Transverse colon (tissue), 4 donors: ENCODE measurements at regions not wholly inside any gene's neighbourhood (a gene's known extent, or its start where the extent isn't known, plus 50 kb on each side); places are given as distances from the start of the nearest gene placed in this dataset.

ENCODE experiments used
- CTCF ChIP-seq, 5 experiments: fragments of 200-600 bp in 3 of 5; fragments of 450-650 bp in 2 of 5; sonication (generic) in 3 of 5; IDR thresholded peaks; 1 replicate in 2 of 5; 2 replicates in 3 of 5; pipeline ENCODE4 v1.5.1; 2016 to 2017; ENCODE audit warnings: antibody characterized with exemption in 5 of 5, inconsistent platforms in 3 of 5, mild to moderate bottlenecking in 2 of 5, moderate library complexity in 1 of 5
- EP300 ChIP-seq: sonication (generic); formaldehyde crosslinking; IDR thresholded peaks from one replicate; pipeline ENCODE4 v1.6.1; 2017; ENCODE audit warnings: antibody characterized with exemption, low read depth
- POLR2A ChIP-seq: fragments of 450-650 bp; IDR thresholded peaks from one replicate; pipeline ENCODE4 v1.6.1; 2016; ENCODE audit warnings: antibody characterized with exemption, mild to moderate bottlenecking, moderate library complexity
- POLR2AphosphoS5 ChIP-seq, 3 donors: sonication (generic); formaldehyde crosslinking; IDR thresholded peaks; one replicate each; pipeline ENCODE4 v1.6.1; 2016; ENCODE audit warnings: antibody characterized with exemption in 3 of 3

GRCh38 chr3:148460686-148461085, 237.0 kb upstream of the AGTR1 start:
- no peak for TF ChIP-seq CTCF (IDR thresholded peaks at IDR 0.05)
- TF ChIP-seq EP300 = no peak
- no peak for TF ChIP-seq POLR2A
- TF ChIP-seq POLR2AphosphoS5 (IDR thresholded peaks at IDR 0.05) = no peak
